Hematopoietic multipotent progenitor cell treated with erythropoietin and hydrocortisone succinate and interleukin-3 and kit ligand, for 15 days (in vitro differentiated cells): ENCODE measurements at regions not wholly inside any gene's neighbourhood (a gene's known extent, or its start where the extent isn't known, plus 50 kb on each side); places are given as distances from the start of the nearest gene placed in this dataset.
"Not testable (repeated sequence)": the region's sequence is repeated elsewhere in the genome, so short reads cannot be mapped to it uniquely, and the experiment has no call there.

ENCODE experiments used
- DNase-seq: peaks from one replicate; pipeline ENCODE4 v3.0.0-alpha.2; 2015; ENCODE audit warnings: low spot score

DNA sequence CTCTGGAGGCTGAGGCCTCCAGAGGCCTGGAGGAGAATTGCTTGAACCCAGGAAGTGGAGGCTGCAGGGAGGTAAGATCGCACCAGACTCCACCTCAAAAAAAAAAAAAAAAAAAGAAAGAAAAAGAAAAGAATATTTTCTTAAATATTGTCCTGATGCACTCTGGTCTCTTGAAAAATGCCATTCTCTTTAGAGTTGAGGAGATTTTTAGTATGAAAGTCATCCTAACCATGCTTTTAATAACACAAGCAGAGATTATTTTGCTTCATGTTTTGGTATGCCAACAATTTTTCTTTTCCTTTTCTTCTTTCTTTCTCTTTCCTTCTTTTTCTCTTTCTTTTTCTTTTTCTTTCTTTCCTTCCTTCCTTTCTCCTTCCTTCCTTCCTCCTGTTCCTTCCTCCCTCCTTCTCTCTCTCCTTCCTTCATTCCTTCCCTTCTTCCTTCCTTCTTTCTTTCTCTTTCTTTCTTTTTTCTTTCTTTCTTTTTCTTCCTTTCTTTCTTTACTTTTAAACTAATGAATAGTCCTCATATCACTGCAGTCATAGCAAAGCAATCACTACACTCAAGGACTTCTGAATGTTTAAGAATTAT, 116.9 kb upstream of the CCNH start:
- no peak for DNase-seq

- DNase-seq, result no peak
Observed at GRCh38 chr5:87526131-87526530, 113.4 kb upstream of the CCNH start.

DNA sequence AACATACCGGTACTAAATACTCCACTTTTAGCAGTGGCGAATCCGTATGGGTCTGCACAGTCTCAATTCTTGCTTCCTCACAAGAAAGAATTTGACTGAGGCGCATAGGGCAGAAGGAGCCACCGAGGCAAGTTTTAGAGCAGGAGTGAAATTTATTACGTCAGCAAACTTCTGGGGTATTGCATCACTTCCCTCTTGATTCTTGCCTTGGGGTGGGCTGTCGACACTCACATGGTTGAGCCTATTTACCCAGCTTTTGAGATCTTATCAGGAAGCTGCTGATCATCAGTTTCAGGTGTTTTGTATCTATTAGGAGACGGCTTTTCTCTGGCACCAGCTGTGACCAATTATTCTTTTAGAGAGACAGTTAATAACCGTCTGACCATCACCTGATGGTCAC, 111.5 kb upstream of the CCNH start:
- DNase-seq, result no peak

DNA sequence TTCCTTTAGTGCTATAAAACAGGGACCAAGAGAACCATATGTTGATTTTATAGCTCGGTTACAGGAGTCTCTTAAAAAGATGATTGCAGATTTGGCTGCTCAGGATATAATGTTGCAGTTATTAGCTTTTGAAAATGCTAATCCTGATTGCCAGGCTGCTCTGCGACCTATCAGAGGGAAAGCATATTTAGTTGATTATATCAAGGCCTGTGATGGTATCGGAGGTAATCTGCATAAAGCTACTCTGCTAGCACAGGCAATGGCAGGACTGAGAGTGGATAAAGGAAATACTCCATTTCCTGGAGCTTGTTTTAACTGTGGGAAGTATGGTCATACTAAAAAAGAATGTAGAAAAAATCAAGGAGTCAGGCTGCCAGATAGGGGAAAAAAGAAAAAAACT, 99.0 kb upstream of the CCNH start:
- DNase-seq, result not testable (repeated sequence)

GRCh38 chr5:87503004-87503403, 90.3 kb upstream of the CCNH start:
- DNase-seq, result no peak

DNA sequence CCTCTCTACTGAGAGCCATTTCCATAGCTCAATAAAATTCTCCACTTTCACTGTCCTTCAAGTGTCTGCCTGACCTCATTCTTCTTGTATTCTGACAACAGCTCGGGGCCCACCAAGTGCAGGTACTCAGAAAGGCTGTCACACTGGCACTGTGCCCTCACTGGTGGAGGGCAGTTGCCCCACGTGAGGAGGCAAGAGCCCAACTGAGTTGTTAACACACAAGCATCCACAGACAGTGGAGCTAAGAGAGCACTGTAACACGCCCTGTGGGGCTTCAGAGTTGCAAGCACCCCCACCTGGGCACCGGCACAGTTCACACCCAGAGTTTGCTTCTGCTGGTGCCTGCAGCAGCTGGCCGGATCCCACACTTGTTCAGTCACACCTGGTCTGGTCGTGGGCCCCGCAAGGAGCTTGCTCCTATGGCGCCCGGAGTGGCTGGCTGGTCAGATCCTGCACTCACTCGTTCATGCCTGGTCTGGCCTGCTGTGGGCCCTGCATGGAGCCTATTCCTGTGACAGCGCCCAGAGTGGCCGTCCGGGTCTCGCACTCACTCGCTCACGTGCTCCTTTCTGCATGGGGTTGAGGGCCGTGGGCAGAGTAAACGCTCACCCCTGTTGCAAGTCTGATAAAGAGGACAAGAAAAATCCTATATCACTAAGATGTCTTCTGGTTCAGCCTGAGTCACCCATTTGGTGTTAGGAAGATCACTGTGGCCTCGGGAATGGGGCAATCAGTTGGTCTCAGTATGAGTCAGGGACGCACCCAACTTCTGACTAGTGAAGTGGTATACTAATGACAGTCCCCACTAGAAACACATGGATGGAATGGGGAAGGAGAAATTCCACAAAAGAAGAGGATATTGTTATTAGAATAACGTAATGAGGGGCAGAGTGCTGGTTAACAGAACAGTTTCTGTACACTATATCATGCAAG, 87.0 kb upstream of the CCNH start:
- DNase-seq, result no peak
